SJCRH30 (cell line): ENCODE measurements at regions not wholly inside any gene's neighbourhood (a gene's known extent, or its start where the extent isn't known, plus 50 kb on each side); places are given as distances from the start of the nearest gene placed in this dataset.

Experiments used
- DNase-seq, 2 experiments: peaks; one replicate each; pipeline ENCODE4 v3.0.0-alpha.2; 2015 to 2020
- H3K27ac ChIP-seq: fragments of 250-450 bp; sonication (Bioruptor Pico); 2 replicates; pipeline ENCODE4 v1.5.1; 2020; ENCODE audit warnings: mild to moderate bottlenecking, moderate library complexity
- H3K27me3 ChIP-seq: fragments of 250-450 bp; sonication (Bioruptor Pico); 2 replicates; pipeline ENCODE4 v1.5.1; 2020; ENCODE audit warnings: mild to moderate bottlenecking, moderate library complexity
- H3K36me3 ChIP-seq: fragments of 250-450 bp; sonication (Bioruptor Pico); 2 replicates; pipeline ENCODE4 v1.5.1; 2020; ENCODE audit warnings: mild to moderate bottlenecking, moderate library complexity
- H3K4me1 ChIP-seq: fragments of 250-450 bp; sonication (Bioruptor Pico); 2 replicates; pipeline ENCODE4 v1.5.1; 2020; ENCODE audit warnings: mild to moderate bottlenecking, moderate library complexity
- H3K4me3 ChIP-seq: fragments of 250-450 bp; sonication (Bioruptor Pico); 2 replicates; pipeline ENCODE4 v1.5.1; 2020; ENCODE audit warnings: mild to moderate bottlenecking, moderate library complexity
- H3K9me3 ChIP-seq: fragments of 250-450 bp; sonication (Bioruptor Pico); replicated peaks from 2 replicates; pipeline ENCODE4 v1.5.1; 2020; ENCODE audit warnings: mild to moderate bottlenecking, moderate library complexity

DNA sequence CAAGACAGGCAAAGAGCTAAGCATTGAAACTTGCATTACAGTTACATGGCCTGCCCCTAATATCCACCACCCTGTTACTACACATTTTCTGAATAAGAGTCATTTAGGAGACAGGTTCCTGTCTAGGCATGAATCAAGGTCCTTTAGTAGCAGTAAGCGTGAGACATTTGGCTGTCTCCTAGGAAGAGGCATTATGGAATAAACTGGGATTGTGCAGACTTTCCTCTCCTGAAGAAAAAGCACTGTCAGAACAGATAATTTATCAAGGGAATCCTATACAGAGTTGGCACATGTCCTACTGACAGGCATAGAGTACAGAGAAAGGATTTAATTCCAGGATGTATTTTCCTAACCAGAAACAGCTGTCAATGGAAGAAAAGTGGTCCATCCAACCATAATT is 111.9 kb downstream of the INHBA start:
- DNase-seq: no peak
- H3K36me3 ChIP-seq: no peaks in the 10 kb centered on the region
- no peaks in the 10 kb centered on the region for H3K9me3 ChIP-seq
- H3K27me3 ChIP-seq: no peaks in the 10 kb centered on the region
- no peak overlapping the region for H3K27ac ChIP-seq
- no peaks in the 10 kb centered on the region for H3K4me1 ChIP-seq
- no peak overlapping the region for H3K4me3 ChIP-seq

DNA sequence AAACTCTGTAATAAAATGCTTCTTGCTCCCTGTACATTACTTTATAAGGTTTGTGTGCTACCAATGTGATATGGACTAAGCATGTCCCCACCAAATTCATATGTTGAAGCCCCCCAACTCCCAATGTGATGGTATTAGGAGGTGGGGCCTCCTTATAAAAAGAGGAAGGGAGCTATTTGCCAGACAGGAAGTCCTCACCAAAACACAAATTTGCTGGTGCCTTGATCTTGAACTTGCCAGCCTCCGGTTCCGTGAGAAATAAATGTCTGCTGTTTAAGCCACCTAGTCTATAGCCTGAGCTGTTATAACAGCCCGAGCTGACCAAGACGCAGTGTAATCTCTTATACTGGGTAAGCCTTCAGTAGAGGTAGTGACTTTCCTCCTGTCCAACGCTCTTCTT is 114.5 kb downstream of the INHBA start:
- no peaks in the 10 kb centered on the region for H3K27me3 ChIP-seq

DNA sequence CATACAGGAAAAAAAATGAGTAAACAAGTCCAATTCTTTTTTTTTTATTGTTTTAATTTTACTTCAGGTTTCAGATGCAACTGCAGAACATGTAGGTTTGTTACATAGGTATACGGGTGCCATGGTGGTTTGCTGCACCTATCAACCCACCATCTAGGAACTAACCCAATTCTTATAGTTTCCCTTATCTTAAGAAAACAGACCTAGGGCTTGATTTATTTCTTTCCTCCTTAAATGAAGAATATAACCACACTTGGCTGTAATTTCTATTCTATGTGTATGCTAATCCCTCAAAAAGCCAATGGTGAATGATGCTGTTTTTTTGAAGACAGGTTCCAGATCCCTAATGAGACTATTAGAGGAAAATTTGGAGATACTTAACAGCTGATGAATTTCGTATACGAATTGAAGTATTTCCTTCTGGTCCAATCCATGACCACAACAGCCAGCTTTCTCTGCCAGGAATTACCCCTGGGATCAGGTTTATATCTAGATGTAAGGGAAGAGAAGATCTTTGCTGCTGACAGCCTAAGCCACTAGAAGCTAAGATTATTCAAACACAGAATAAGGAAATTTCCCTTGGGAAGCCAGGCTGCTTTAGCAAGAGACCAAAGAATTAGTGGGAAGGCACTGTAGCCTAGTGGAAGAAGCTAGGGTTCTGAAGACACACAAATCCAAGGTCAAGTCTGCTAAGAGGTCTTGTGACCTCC is 115.8 kb downstream of the INHBA start:
- no peak overlapping the region for H3K27ac ChIP-seq
- no peak for DNase-seq
- H3K27me3 ChIP-seq: no peaks in the 10 kb centered on the region
- no peaks in the 10 kb centered on the region for H3K4me1 ChIP-seq
- no peaks in the 10 kb centered on the region for H3K36me3 ChIP-seq
- H3K4me3 ChIP-seq: no peak overlapping the region
- no peaks in the 10 kb centered on the region for H3K9me3 ChIP-seq

More for the DNA sequence above, 114.5 kb downstream of the INHBA start:
- Histone ChIP-seq H3K27ac (no peak overlapping the region), H3K4me1 (no peaks in the 10 kb centered on the region), H3K4me3 (no peak overlapping the region), H3K9me3 (no peaks in the 10 kb centered on the region), H3K36me3 (no peaks in the 10 kb centered on the region)
- DNase-seq: no peak

DNA sequence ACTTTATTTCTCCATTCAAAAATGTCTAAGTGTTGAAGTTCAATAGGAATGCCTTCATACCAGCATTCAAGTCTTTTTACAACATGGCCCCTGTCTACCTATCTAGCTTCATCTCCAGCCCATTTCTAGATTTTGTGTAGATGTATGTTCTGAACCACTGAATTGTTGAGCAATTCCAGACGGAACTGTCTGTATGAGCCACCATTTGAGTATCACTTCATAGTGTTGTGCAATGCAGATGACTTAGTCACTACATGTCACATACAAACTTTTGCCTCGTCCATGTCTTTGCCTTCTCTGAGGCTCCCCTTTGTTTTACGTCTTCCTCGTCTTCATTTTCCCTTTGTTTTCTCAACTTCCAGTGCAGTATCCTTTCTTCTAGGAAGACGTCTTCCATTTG is 118.1 kb downstream of the INHBA start:
- Histone ChIP-seq H3K4me1 (no peaks in the 10 kb centered on the region), H3K9me3 (no peaks in the 10 kb centered on the region), H3K4me3 (no peak overlapping the region), H3K27me3 (no peaks in the 10 kb centered on the region), H3K27ac (no peak overlapping the region), H3K36me3 (no peaks in the 10 kb centered on the region)
- no peak for DNase-seq

DNA sequence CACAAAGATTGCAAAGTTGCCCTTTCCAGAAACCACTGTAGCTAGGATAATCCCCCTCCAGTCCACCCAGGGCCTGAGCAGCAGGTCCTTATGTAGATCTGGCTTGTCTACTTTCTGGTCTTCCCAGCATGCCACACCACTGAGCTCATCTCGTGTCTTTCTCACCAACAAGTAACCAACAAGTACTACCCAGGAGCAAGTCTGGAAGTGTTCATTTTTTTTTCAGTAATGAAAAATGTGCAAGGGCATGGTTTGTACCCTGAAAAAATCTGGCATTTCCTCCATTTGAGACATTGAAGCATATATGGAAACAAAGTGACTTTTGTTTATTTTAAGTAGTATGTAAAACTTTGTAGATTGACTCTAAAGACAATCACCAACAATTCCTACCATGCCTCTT is 120.8 kb downstream of the INHBA start:
- DNase-seq: no peak
- H3K27ac ChIP-seq: no peak overlapping the region

DNA sequence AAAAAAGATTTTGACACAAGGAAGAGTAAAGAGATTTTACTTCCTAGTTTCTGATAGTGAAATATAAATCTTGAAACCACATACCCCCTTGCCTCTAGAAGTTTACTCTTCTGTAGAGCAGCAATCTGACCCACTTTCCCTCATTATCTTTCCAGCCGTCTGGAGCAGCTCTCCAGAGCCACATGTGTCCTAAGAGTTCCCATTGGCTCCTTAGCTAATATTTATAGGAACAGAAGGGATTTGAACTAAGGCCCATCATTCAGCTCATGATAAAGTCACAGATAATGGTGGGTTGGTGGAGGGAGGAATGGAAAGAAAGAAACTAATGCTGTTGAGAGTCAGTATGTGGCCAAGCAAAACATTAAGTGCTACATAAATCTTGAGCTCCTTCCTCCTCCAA is 121.8 kb downstream of the INHBA start:
- no peaks in the 10 kb centered on the region for H3K9me3 ChIP-seq
- no peaks in the 10 kb centered on the region for H3K4me1 ChIP-seq
- no peak overlapping the region for H3K27ac ChIP-seq
- no peaks in the 10 kb centered on the region for H3K36me3 ChIP-seq
- H3K4me3 ChIP-seq: no peak overlapping the region
- DNase-seq: no peak
- no peaks in the 10 kb centered on the region for H3K27me3 ChIP-seq

More for the DNA sequence above, 120.8 kb downstream of the INHBA start:
- H3K4me3 ChIP-seq: no peak overlapping the region
- H3K27me3 ChIP-seq: no peaks in the 10 kb centered on the region
- H3K9me3 ChIP-seq: no peaks in the 10 kb centered on the region
- H3K4me1 ChIP-seq: no peaks in the 10 kb centered on the region
- no peaks in the 10 kb centered on the region for H3K36me3 ChIP-seq

DNA sequence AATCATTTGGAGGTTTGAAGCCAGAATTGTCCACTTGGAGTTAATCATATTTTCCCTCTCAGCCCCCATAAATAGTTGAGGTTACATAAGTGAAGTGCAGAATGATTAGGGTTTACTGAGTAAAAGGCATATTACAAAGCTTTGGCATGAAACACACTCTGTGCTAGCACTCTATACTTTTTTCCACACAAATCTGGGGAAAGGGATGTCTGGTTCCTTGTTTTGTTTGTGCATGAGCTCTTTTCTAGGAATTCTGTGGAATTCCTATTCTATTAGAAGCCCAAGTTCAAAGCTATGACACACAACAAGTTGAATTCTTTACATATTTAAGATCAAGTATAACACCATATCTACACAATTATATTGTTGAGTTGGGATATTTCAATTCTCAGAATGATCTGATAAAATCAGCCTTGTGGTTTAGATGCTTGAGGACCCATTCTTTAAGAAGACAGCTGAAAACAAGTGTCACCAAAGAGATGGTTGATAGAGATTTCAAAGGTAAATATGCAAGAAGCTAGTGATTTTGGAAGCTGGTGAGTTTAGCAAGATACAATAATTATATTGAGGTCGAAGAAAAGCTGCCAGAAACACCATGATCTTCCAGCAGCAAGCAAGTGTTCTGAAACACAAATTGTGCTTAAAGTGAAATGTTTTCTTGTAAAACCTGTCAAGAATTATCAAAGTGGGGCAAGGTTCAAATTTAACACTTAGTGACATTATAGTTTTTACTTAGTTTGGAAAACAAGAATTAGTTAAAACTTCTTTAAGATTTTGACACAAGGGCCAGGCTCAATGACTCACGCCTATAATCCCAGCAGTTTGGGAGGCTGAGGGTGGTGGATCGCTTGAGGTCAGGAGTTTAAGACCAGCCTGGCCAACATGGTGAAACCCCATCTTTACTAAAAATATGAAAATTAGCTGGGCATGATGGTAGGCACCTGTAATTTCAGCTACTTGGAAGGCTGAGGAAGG is 122.6 kb downstream of the INHBA start:
- Histone ChIP-seq H3K4me3 (no peak overlapping the region), H3K27ac (no peak overlapping the region), H3K9me3 (no peaks in the 10 kb centered on the region), H3K4me1 (no peaks in the 10 kb centered on the region), H3K36me3 (no peaks in the 10 kb centered on the region), H3K27me3 (no peaks in the 10 kb centered on the region)
- DNase-seq: no peak

DNA sequence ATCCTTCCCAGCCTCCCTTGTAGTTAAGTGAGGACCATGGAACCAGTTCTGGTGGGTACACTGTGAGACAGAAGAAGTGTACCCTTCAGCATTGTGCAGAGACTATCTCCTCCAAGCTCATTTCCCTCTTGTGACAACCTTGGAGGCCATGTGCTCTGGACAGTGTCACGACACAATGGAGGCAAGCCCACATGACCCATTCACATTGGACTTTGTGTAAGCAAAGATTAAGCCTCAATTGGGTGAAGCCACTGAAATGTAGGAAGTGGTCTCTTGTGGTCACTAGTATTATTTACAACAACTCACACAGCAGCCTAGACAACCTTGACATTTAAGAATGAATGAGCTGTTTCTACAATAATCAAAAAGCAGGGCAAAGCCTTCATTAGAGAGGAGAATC is 124.2 kb downstream of the INHBA start:
- Histone ChIP-seq H3K4me1 (no peaks in the 10 kb centered on the region), H3K4me3 (no peak overlapping the region), H3K27me3 (no peaks in the 10 kb centered on the region), H3K36me3 (no peaks in the 10 kb centered on the region), H3K27ac (no peak overlapping the region), H3K9me3 (no peaks in the 10 kb centered on the region)
- no peak for DNase-seq

DNA sequence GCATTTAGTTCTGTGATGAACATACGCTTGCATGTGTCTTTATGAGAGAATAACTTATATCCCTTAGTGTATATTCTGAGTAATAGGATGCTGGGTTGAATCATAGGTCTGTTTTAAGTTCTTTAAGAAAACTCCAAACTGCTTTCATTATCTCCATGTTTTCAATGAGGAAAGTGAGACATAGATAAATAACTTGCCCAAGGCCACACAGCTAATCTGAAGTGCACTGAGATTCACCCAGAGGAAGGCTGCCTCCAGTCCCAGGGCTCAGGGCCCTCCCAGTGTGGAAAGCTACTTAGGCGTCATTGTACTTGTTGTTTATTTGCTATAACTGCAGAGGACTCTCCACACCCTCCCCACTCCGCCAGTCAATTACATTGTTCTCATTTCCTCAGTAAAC is 126.7 kb downstream of the INHBA start:
- no peak for DNase-seq
- no peak overlapping the region for H3K4me3 ChIP-seq
- no peaks in the 10 kb centered on the region for H3K27me3 ChIP-seq
- H3K9me3 ChIP-seq: no peaks in the 10 kb centered on the region
- no peaks in the 10 kb centered on the region for H3K4me1 ChIP-seq
- H3K36me3 ChIP-seq: no peaks in the 10 kb centered on the region
- no peak overlapping the region for H3K27ac ChIP-seq

DNA sequence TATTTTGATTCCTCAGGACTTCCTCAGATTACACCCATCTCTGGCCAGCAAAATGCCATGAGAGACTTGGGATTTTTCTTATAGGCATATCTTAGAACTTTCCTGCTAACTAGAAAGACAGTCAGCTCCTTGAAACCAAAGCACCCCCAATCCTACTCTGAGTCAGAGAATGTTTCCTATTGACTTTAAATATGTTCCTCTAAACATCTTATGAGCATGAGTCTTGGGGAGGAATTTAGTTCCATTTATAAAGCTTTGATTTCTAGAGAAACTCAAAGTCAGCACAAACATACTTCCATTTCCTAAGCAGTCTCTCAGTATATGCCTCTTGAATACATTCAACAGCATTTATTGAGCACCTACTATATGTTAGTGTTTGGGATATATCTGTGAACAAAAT is 128.5 kb downstream of the INHBA start:
- H3K36me3 ChIP-seq: no peaks in the 10 kb centered on the region
- DNase-seq: no peak
- H3K27ac ChIP-seq: no peak overlapping the region
- H3K4me3 ChIP-seq: no peak overlapping the region
- no peaks in the 10 kb centered on the region for H3K4me1 ChIP-seq
- no peaks in the 10 kb centered on the region for H3K9me3 ChIP-seq
- no peaks in the 10 kb centered on the region for H3K27me3 ChIP-seq

DNA sequence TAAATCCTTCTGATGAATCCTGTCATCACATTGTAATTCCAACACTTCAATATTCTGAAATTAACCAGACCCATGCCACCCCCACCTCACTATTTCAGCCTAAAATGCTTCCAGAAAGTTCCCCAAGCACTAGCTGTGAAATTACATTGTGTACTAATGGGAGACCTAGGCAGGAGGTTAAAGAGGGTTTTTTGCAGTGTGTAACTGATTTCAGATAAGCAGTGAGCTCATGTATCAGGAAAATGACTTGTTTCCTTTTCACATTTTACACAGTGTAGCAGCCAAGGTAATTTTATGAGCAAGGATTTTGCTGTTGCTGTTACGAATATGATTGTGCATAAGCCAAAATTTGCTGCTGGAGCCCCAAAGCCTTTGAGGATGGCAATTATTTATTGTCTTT is 129.0 kb downstream of the INHBA start:
- DNase-seq: no peak
- no peaks in the 10 kb centered on the region for H3K36me3 ChIP-seq
- H3K9me3 ChIP-seq: no peaks in the 10 kb centered on the region
- no peak overlapping the region for H3K27ac ChIP-seq
- H3K4me3 ChIP-seq: no peak overlapping the region
- no peaks in the 10 kb centered on the region for H3K4me1 ChIP-seq
- no peaks in the 10 kb centered on the region for H3K27me3 ChIP-seq

DNA sequence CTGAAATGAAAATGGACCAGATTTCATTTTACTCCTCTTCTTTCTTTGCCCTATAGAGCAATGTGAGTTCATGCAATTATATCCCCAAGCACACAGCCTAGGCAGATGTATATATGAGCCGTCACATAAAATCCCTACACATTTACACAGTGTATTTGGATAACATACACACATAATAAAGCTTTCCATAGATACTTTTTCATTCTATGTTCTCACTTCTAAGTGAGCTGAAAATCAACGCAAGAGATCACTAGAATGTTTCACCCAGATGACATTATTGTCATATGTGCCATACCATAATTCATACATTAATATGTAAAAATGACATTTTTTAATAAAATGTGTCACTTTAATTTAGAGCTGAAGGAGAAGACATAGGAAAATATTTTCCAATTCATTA is 129.4 kb downstream of the INHBA start:
- DNase-seq: no peak
- no peaks in the 10 kb centered on the region for H3K36me3 ChIP-seq
- no peak overlapping the region for H3K4me3 ChIP-seq
- H3K4me1 ChIP-seq: no peaks in the 10 kb centered on the region
- H3K27ac ChIP-seq: no peak overlapping the region
- H3K27me3 ChIP-seq: no peaks in the 10 kb centered on the region
- H3K9me3 ChIP-seq: no peaks in the 10 kb centered on the region

DNA sequence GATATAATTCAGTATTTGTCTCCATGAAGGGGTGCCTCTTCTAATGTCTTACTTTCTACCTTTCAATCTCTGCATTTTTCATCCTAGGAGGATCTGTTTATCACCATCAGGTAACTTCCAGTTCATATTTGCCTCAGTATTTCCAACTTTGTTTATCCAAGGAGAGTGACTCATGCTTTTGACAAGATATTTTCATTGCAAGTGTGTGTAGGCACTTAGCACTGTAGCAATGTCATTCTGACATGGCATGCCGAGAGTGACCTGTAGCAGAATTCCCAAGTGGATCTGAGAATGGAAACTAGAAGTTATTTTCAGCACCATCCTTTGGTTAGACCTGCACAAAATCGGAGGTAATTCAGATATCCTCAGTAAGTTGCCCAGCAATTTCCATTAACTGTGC is 129.9 kb downstream of the INHBA start:
- no peak for DNase-seq

DNA sequence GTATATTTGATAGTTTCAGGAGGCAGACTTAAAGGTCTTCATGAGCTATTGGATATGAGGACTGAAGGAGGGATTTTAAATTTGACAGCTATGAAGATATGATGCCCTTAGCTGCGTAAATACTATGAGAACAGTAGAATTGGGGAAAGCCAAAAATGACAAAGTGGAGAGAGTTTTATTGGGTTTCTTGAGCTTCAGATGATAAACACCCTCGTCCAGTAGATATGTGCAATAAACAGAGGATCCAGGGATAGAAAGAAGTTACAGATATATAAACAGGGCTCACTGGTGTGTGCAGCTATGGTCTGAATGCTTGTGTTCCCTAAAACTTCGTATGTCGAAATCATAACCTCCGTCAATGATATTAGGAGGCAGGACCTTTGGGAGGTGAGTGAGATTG is 131.3 kb downstream of the INHBA start:
- Histone ChIP-seq H3K4me3 (no peak overlapping the region), H3K27me3 (no peaks in the 10 kb centered on the region), H3K4me1 (no peaks in the 10 kb centered on the region), H3K9me3 (no peaks in the 10 kb centered on the region), H3K27ac (no peak overlapping the region), H3K36me3 (no peaks in the 10 kb centered on the region)
- DNase-seq: no peak

More for the DNA sequence above, 129.9 kb downstream of the INHBA start:
- H3K27ac ChIP-seq: no peak overlapping the region
- no peak overlapping the region for H3K4me3 ChIP-seq
- H3K4me1 ChIP-seq: no peaks in the 10 kb centered on the region
- no peaks in the 10 kb centered on the region for H3K36me3 ChIP-seq
- H3K27me3 ChIP-seq: no peaks in the 10 kb centered on the region
- no peaks in the 10 kb centered on the region for H3K9me3 ChIP-seq

DNA sequence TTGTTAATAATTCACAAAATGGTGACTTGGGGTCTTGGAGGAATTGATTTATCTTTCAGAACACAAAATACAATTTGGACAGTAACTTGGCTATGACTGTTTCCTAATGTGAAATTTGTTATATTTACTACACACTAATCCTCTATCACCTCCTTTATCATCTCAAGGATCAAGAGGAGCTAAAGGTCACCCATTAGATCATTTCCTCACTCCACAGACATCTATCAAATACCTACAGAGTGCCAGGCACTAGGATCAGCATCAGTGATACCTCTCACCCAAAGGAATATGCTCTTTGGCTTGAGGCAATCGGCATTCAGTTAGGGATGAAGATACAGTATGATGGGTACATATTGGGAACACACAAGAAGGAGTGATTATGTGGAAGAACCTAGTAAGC is 132.1 kb downstream of the INHBA start:
- Histone ChIP-seq H3K27me3 (no peaks in the 10 kb centered on the region), H3K4me1 (no peaks in the 10 kb centered on the region), H3K36me3 (no peaks in the 10 kb centered on the region), H3K9me3 (no peaks in the 10 kb centered on the region), H3K4me3 (no peak overlapping the region), H3K27ac (no peak overlapping the region)
- no peak for DNase-seq
